ENCODE measurements at regions not wholly inside any gene's neighbourhood (a gene's known extent, or its start where the extent isn't known, plus 50 kb on each side); places are given as distances from the start of the nearest gene placed in this dataset.

GRCh38 chr18:51907687-51908597 lies 432.1 kb upstream of the DCC start:
- DNase-seq (ENCODE audit: low read depth, low spot score), result no peak
- in situ Hi-C loops (cut with HindIII; ENCODE audit: low sequenced_read_pairs), result no loop called here
- H3K4me3 ChIP-seq (ENCODE audit: low read depth, low read length), result no peak overlapping the region
- no peak for TF ChIP-seq CTCF (IDR thresholded peaks at IDR 0.05; ENCODE audit: low read depth, low read length)

- TF ChIP-seq CTCF (IDR thresholded peaks at IDR 0.05; ENCODE audit: low read depth, low read length), result no peak
- H3K4me3 ChIP-seq (ENCODE audit: low read depth, low read length), result no peak overlapping the region
- DNase-seq (ENCODE audit: low read depth, low spot score), result no peak
- in situ Hi-C loops (cut with HindIII; ENCODE audit: low sequenced_read_pairs), result no loop called here
These were observed 431.4 kb upstream of the DCC start for GRCh38 chr18:51908598-51908944.

GRCh38 chr18:51911584-51911983 lies 428.4 kb upstream of the DCC start:
- no peak overlapping the region for H3K4me3 ChIP-seq (ENCODE audit: low read depth, low read length)
- no peak for TF ChIP-seq CTCF (IDR thresholded peaks at IDR 0.05; ENCODE audit: low read depth, low read length)
- no peak for DNase-seq (ENCODE audit: low read depth, low spot score)
- in situ Hi-C loops (cut with HindIII; ENCODE audit: low sequenced_read_pairs), result no loop called here

- TF ChIP-seq CTCF (IDR thresholded peaks at IDR 0.05; ENCODE audit: low read depth, low read length), result no peak
- DNase-seq (ENCODE audit: low read depth, low spot score), result no peak
- no peak overlapping the region for H3K4me3 ChIP-seq (ENCODE audit: low read depth, low read length)
- in situ Hi-C loops (cut with HindIII; ENCODE audit: low sequenced_read_pairs), result no loop called here
These were observed 427.6 kb upstream of the DCC start for GRCh38 chr18:51912381-51912780.

- no peak overlapping the region for H3K4me3 ChIP-seq (ENCODE audit: low read depth, low read length)
- no peak for DNase-seq (ENCODE audit: low read depth, low spot score)
- TF ChIP-seq CTCF (IDR thresholded peaks at IDR 0.05; ENCODE audit: low read depth, low read length), result no peak
- in situ Hi-C loops (cut with HindIII; ENCODE audit: low sequenced_read_pairs), result no loop called here
These were observed 424.8 kb upstream of the DCC start for GRCh38 chr18:51915176-51915575.

GRCh38 chr18:51921862-51922261 lies 418.1 kb upstream of the DCC start:
- no peak overlapping the region for H3K4me3 ChIP-seq (ENCODE audit: low read depth, low read length)
- TF ChIP-seq CTCF (IDR thresholded peaks at IDR 0.05; ENCODE audit: low read depth, low read length), result no peak
- in situ Hi-C loops (cut with HindIII; ENCODE audit: low sequenced_read_pairs), result no loop called here
- no peak for DNase-seq (ENCODE audit: low read depth, low spot score)
